SU-DHL-6 (cell line): ENCODE measurements at regions not wholly inside any gene's neighbourhood (a gene's known extent, or its start where the extent isn't known, plus 50 kb on each side); places are given as distances from the start of the nearest gene placed in this dataset.

Source experiments
- H2AFZ ChIP-seq: fragments of 200-600 bp; sonication (generic); 2 replicates; pipeline ENCODE4 v1.6.1; 2014; ENCODE audit warnings: low read depth, mild to moderate bottlenecking, moderate library complexity, mixed read lengths, antibody characterized with exemption, low read length; ENCODE audit not compliant: severe bottlenecking
- H3F3A ChIP-seq: fragments of 200-600 bp; shearing (Covaris generic); 2 replicates; pipeline ENCODE4 v1.6.0; 2016; ENCODE audit warnings: antibody characterized with exemption, mild to moderate bottlenecking; ENCODE audit not compliant: insufficient read depth
- H3K27ac ChIP-seq: fragments of 200-600 bp; sonication (generic); 2 replicates; pipeline ENCODE4 v1.5.1; 2016; ENCODE audit warnings: low read depth, mild to moderate bottlenecking, low read length, moderate library complexity, mixed read lengths
- H3K27me3 ChIP-seq: fragments of 200-600 bp; sonication (generic), shearing (Covaris generic); 2 replicates; pipeline ENCODE4 v1.6.0; 2014; ENCODE audit warnings: mild to moderate bottlenecking, low read length
- H3K36me3 ChIP-seq: fragments of 200-600 bp; sonication (generic); 2 replicates; pipeline ENCODE4 v1.6.1; 2014; ENCODE audit warnings: mild to moderate bottlenecking, low read length, mixed read lengths
- H3K4me2 ChIP-seq: fragments of 300-600, 200-600 bp; shearing (Covaris generic), sonication (generic); 2 replicates; pipeline ENCODE4 v1.6.0; 2014; ENCODE audit warnings: low read length, low read depth, mild to moderate bottlenecking; ENCODE audit not compliant: poor library complexity, severe bottlenecking
- H3K4me3 ChIP-seq: fragments of 200-600 bp; sonication (generic); 2 replicates; pipeline ENCODE4 v1.5.1; 2014; ENCODE audit warnings: antibody characterized with exemption, low read length, mild to moderate bottlenecking, mixed read lengths; ENCODE audit not compliant: insufficient read depth, poor library complexity, severe bottlenecking
- H3K79me2 ChIP-seq: fragments of 200-600 bp; sonication (generic); 2 replicates; pipeline ENCODE4 v1.6.1; 2014; ENCODE audit warnings: mild to moderate bottlenecking, low read length, moderate library complexity; ENCODE audit not compliant: insufficient read depth
- H3K9ac ChIP-seq: fragments of 200-600 bp; sonication (generic); 2 replicates; pipeline ENCODE4 v1.7.0; 2014; ENCODE audit warnings: mild to moderate bottlenecking, low read length
- H3K9me2 ChIP-seq: fragments of 200-600 bp; sonication (generic); replicated peaks from 2 replicates; pipeline ENCODE4 v1.6.1; 2014; ENCODE audit warnings: low read length; ENCODE audit not compliant: insufficient read depth
- H3K9me3 ChIP-seq: fragments of 200-600 bp; sonication (generic); 2 replicates; pipeline ENCODE4 v1.6.1; 2014; ENCODE audit warnings: low read length, mixed read lengths; ENCODE audit not compliant: insufficient read depth
- H4K20me1 ChIP-seq: fragments of 200-600 bp; sonication (generic); 2 replicates; pipeline ENCODE4 v1.6.1; 2014; ENCODE audit warnings: low read depth, mild to moderate bottlenecking, antibody characterized with exemption, low read length, moderate library complexity, mixed read lengths
- EZH2phosphoT487 ChIP-seq: fragments of 200-600 bp; sonication (generic), shearing (Covaris generic); conservative IDR thresholded peaks from 2 replicates; pipeline ENCODE4 v1.6.1; 2018; ENCODE audit warnings: mild to moderate bottlenecking, antibody characterized with exemption, low read length, moderate library complexity, mixed read lengths
- TF ChIP-seq, protein P1 (sequence below): fragments of 200-600 bp; sonication (generic); IDR thresholded peaks from one replicate; pipeline ENCODE4 v1.5.1; 2017; ENCODE audit warnings: antibody characterized with exemption, mild to moderate bottlenecking, low read length, moderate library complexity; ENCODE audit not compliant: insufficient read depth, poor library complexity, severe bottlenecking

- Histone ChIP-seq H3K36me3 (no peaks in the 10 kb centered on the region), H3K4me3 (no peak overlapping the region), H3K27me3 (no peaks in the 10 kb centered on the region), H4K20me1 (no peaks in the 10 kb centered on the region), H3K4me2 (no peak overlapping the region), H3K9me3 (no peaks in the 10 kb centered on the region), H3F3A (no peaks in the 10 kb centered on the region), H3K9me2 (peaks cover 3% of the 10 kb centered on the region; the same call in 1 of the 2 replicates), H3K79me2 (no peaks in the 10 kb centered on the region), H3K9ac (no peak overlapping the region), H2AFZ (no peak overlapping the region), H3K27ac (no peak overlapping the region)
- no peak for TF ChIP-seq EZH2phosphoT487
- TF ChIP-seq, protein P1, sequence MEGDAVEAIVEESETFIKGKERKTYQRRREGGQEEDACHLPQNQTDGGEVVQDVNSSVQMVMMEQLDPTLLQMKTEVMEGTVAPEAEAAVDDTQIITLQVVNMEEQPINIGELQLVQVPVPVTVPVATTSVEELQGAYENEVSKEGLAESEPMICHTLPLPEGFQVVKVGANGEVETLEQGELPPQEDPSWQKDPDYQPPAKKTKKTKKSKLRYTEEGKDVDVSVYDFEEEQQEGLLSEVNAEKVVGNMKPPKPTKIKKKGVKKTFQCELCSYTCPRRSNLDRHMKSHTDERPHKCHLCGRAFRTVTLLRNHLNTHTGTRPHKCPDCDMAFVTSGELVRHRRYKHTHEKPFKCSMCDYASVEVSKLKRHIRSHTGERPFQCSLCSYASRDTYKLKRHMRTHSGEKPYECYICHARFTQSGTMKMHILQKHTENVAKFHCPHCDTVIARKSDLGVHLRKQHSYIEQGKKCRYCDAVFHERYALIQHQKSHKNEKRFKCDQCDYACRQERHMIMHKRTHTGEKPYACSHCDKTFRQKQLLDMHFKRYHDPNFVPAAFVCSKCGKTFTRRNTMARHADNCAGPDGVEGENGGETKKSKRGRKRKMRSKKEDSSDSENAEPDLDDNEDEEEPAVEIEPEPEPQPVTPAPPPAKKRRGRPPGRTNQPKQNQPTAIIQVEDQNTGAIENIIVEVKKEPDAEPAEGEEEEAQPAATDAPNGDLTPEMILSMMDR, result no peak
Observed at GRCh38 chr11:50174189-50174588, 141.5 kb downstream of the OR4C45 start.

- no peaks in the 10 kb centered on the region for H3K36me3 ChIP-seq
- H3K4me2 ChIP-seq, result no peak overlapping the region
- no peak overlapping the region for H3K4me3 ChIP-seq
- peaks cover 3% of the 10 kb centered on the region; the same call in 1 of the 2 replicates for H3K9me2 ChIP-seq
- no peaks in the 10 kb centered on the region for H3F3A ChIP-seq
- TF ChIP-seq EZH2phosphoT487, result no peak
- TF ChIP-seq, protein P1, result no peak
- no peak overlapping the region for H2AFZ ChIP-seq
- H4K20me1 ChIP-seq, result no peaks in the 10 kb centered on the region
- no peaks in the 10 kb centered on the region for H3K9me3 ChIP-seq
- no peak overlapping the region for H3K27ac ChIP-seq
- H3K9ac ChIP-seq, result no peak overlapping the region
- no peaks in the 10 kb centered on the region for H3K79me2 ChIP-seq
- H3K27me3 ChIP-seq, result no peaks in the 10 kb centered on the region
Observed at GRCh38 chr11:50174975-50175374, 142.3 kb downstream of the OR4C45 start.

DNA sequence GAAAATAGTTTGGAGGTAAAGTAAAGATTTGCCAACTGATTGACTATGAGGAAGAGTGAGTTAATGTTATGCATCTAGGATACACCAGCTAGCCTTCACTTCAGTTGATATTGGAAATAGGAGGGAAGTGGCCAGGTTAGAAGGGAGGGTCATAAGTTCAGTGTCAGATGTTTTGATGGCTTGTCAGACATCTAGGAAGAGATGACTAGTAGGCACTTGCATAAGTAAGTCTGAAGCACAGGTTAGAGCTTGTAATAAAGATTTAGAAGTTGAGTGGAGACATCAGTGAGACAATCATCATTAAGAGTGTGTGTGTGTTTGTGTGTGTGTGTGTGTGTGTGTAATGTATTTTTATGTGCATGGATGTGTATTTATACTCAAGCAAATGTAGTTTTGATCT lies 146.1 kb downstream of the OR4C45 start:
- H3K9me3 ChIP-seq, result no peaks in the 10 kb centered on the region

More for the DNA sequence above, 146.1 kb downstream of the OR4C45 start:
- H3K36me3 ChIP-seq, result no peaks in the 10 kb centered on the region
- no peak overlapping the region for H3K9ac ChIP-seq
- H2AFZ ChIP-seq, result no peak overlapping the region
- H3K4me2 ChIP-seq, result no peak overlapping the region
- no peak overlapping the region for H3K4me3 ChIP-seq
- no peaks in the 10 kb centered on the region for H4K20me1 ChIP-seq
- no peak overlapping the region for H3K27ac ChIP-seq
- H3F3A ChIP-seq, result no peaks in the 10 kb centered on the region
- no peaks in the 10 kb centered on the region for H3K9me2 ChIP-seq
- H3K27me3 ChIP-seq, result no peaks in the 10 kb centered on the region
- TF ChIP-seq EZH2phosphoT487, result no peak
- TF ChIP-seq, protein P1, result no peak
- no peaks in the 10 kb centered on the region for H3K79me2 ChIP-seq
